Mesodermal cell (in vitro differentiated cells): ENCODE measurements at regions not wholly inside any gene's neighbourhood (a gene's known extent, or its start where the extent isn't known, plus 50 kb on each side); places are given as distances from the start of the nearest gene placed in this dataset.

Source experiments
- H3K27ac ChIP-seq: 2 replicates; pipeline ENCODE4 v1.7.0; 2013; ENCODE audit warnings: mild to moderate bottlenecking, low read depth, low read length, moderate library complexity; ENCODE audit not compliant: severe bottlenecking
- H3K36me3 ChIP-seq: 2 replicates; pipeline ENCODE4 v1.7.1; 2013; ENCODE audit warnings: mild to moderate bottlenecking, low read length, moderate library complexity; ENCODE audit not compliant: control insufficient read depth, insufficient read depth
- H3K4me1 ChIP-seq: one replicate; pipeline ENCODE4 v1.7.1; 2013; ENCODE audit warnings: mild to moderate bottlenecking, low read length; ENCODE audit not compliant: insufficient read depth, control insufficient read depth, poor library complexity, severe bottlenecking
- H3K4me3 ChIP-seq: 2 replicates; pipeline ENCODE4 v1.7.0; 2013; ENCODE audit warnings: low read length, control low read depth, mild to moderate bottlenecking; ENCODE audit not compliant: insufficient read depth, poor library complexity, severe bottlenecking; ENCODE audit errors: extremely low read depth
- H3K9me3 ChIP-seq: 2 replicates; pipeline ENCODE4 v1.7.1; 2013; ENCODE audit warnings: mild to moderate bottlenecking, low read length, moderate library complexity; ENCODE audit not compliant: control insufficient read depth
- WGBS, 2 experiments: methylation state at CpG; one replicate each; pipeline ENCODE4 v1.1.5; 2013; ENCODE audit warnings: missing lambda C conversion rate in 2 of 2; ENCODE audit not compliant: insufficient coverage in 2 of 2; 5-methylcytosine and 5-hydroxymethylcytosine counted together

GRCh38 chr7:46034056-46034768 is 113.1 kb upstream of the IGFBP3 start:
- H3K36me3 ChIP-seq: no peaks in the 10 kb centered on the region
- H3K4me1 ChIP-seq: peaks cover 26% of the 10 kb centered on the region
- WGBS, 2 experiments: 92 to 98% methylated on average over 3 to 4 of the region's 5 CpGs
- peaks cover 5% of the 10 kb centered on the region for H3K9me3 ChIP-seq
- no peak overlapping the region for H3K27ac ChIP-seq
- no peak overlapping the region for H3K4me3 ChIP-seq

- 96 to 97% methylated on average over 6 of the region's 6 CpGs for WGBS, 2 experiments
- Histone ChIP-seq H3K36me3 (no peaks in the 10 kb centered on the region), H3K9me3 (peaks cover 12% of the 10 kb centered on the region), H3K4me3 (no peak overlapping the region), H3K4me1 (peaks cover 29% of the 10 kb centered on the region), H3K27ac (no peak overlapping the region)
Observed at GRCh38 chr7:46033592-46033991, 112.5 kb upstream of the IGFBP3 start.

GRCh38 chr7:46032942-46033341 is 111.9 kb upstream of the IGFBP3 start:
- peaks cover 29% of the 10 kb centered on the region for H3K4me1 ChIP-seq
- H3K36me3 ChIP-seq: no peaks in the 10 kb centered on the region
- H3K27ac ChIP-seq: no peak overlapping the region
- H3K9me3 ChIP-seq: peaks cover 13% of the 10 kb centered on the region
- 100% methylated on average over 1 of the region's 2 CpGs; no CpG with 5 or more reads in 1 of the 2 experiments for WGBS, 2 experiments
- H3K4me3 ChIP-seq: no peak overlapping the region

- Histone ChIP-seq H3K36me3 (no peaks in the 10 kb centered on the region), H3K4me3 (no peak overlapping the region), H3K27ac (no peak overlapping the region), H3K9me3 (peaks cover 13% of the 10 kb centered on the region), H3K4me1 (peaks cover 29% of the 10 kb centered on the region)
- whole genome bisulfite sequencing, 2 experiments: 81 to 95% methylated on average over 4 to 5 of the region's 6 CpGs
Observed at GRCh38 chr7:46032353-46032752, 111.3 kb upstream of the IGFBP3 start.

GRCh38 chr7:46029111-46029704 is 108.1 kb upstream of the IGFBP3 start:
- Histone ChIP-seq H3K36me3 (no peaks in the 10 kb centered on the region), H3K4me3 (no peak overlapping the region), H3K4me1 (peaks cover 22% of the 10 kb centered on the region), H3K9me3 (peaks cover 13% of the 10 kb centered on the region), H3K27ac (peak overlapping the region; percentile 39)
- WGBS, 2 experiments: 92 to 100% methylated on average over 2 of the region's 2 CpGs

- H3K4me1 ChIP-seq: peaks cover 17% of the 10 kb centered on the region
- no peak overlapping the region for H3K27ac ChIP-seq
- H3K4me3 ChIP-seq: no peak overlapping the region
- WGBS, 2 experiments: 86 to 100% methylated on average over 1 of the region's 1 CpG
- H3K36me3 ChIP-seq: no peaks in the 10 kb centered on the region
- peaks cover 13% of the 10 kb centered on the region for H3K9me3 ChIP-seq
Observed at GRCh38 chr7:46028246-46028645, 107.2 kb upstream of the IGFBP3 start.

GRCh38 chr7:46026741-46027140 is 105.7 kb upstream of the IGFBP3 start:
- Histone ChIP-seq H3K9me3 (peaks cover 13% of the 10 kb centered on the region), H3K27ac (no peak overlapping the region), H3K4me3 (no peak overlapping the region), H3K36me3 (no peaks in the 10 kb centered on the region), H3K4me1 (peaks cover 9% of the 10 kb centered on the region)
- WGBS, 2 experiments: 100% methylated on average over 1 of the region's 1 CpG

GRCh38 chr7:46024263-46024916 is 103.3 kb upstream of the IGFBP3 start:
- Histone ChIP-seq H3K4me3 (no peak overlapping the region), H3K36me3 (no peaks in the 10 kb centered on the region), H3K9me3 (peaks cover 8% of the 10 kb centered on the region), H3K27ac (no peak overlapping the region), H3K4me1 (peaks cover 5% of the 10 kb centered on the region)
- WGBS, 2 experiments: 81 to 92% methylated on average over 3 to 5 of the region's 6 CpGs

- Histone ChIP-seq H3K4me1 (no peaks in the 10 kb centered on the region), H3K9me3 (no peaks in the 10 kb centered on the region), H3K4me3 (no peak overlapping the region), H3K27ac (no peak overlapping the region), H3K36me3 (no peaks in the 10 kb centered on the region)
- WGBS, 2 experiments: 73% methylated on average over 2 of the region's 2 CpGs; no CpG with 5 or more reads in 1 of the 2 experiments
Observed at GRCh38 chr7:46022397-46022796, 101.3 kb upstream of the IGFBP3 start.

GRCh38 chr7:46015107-46015868 is 94.2 kb upstream of the IGFBP3 start:
- Histone ChIP-seq H3K4me3 (no peak overlapping the region), H3K36me3 (no peaks in the 10 kb centered on the region), H3K4me1 (peaks cover 6% of the 10 kb centered on the region), H3K9me3 (no peaks in the 10 kb centered on the region), H3K27ac (no peak overlapping the region)
- 30 to 49% methylated on average over 6 to 7 of the region's 13 CpGs for WGBS, 2 experiments
